ENCODE measurements at regions not wholly inside any gene's neighbourhood (a gene's known extent, or its start where the extent isn't known, plus 50 kb on each side); places are given as distances from the start of the nearest gene placed in this dataset.

- TF ChIP-seq CTCF (IDR thresholded peaks at IDR 0.05), result no peak
- no peak for TF ChIP-seq EP300 (IDR thresholded peaks at IDR 0.05)
- TF ChIP-seq POLR2A (IDR thresholded peaks at IDR 0.05), result no peak
Observed at GRCh38 chr4:160835789-160836188, 1328.0 kb downstream of the FSTL5 start.

Measured in upper lobe of left lung (tissue), 4 donors.